ENCODE measurements at regions not wholly inside any gene's neighbourhood (a gene's known extent, or its start where the extent isn't known, plus 50 kb on each side); places are given as distances from the start of the nearest gene placed in this dataset.

GRCh38 chr12:18905134-18905533, 167.2 kb downstream of the CAPZA3 start (continued):
- no peak for TF ChIP-seq ZNF687 (IDR thresholded peaks at IDR 0.05)
- no peak for TF ChIP-seq SUZ12 (IDR thresholded peaks at IDR 0.05; ENCODE audit: unreplicated experiment)
- no peak for TF ChIP-seq ATF3 (IDR thresholded peaks at IDR 0.05; ENCODE audit: borderline replicate concordance, extremely low read depth, low read depth, low read length)
- TF ChIP-seq HDAC2 (IDR thresholded peaks at IDR 0.05), result no peak
- TF ChIP-seq PBX3 (IDR thresholded peaks at IDR 0.05; ENCODE audit: insufficient replicate concordance, low read depth, low read length), result no peak
- no peak for TF ChIP-seq CEBPZ (IDR thresholded peaks at IDR 0.05; ENCODE audit: low read depth, low read length)

Data from GM12878 (cell line).